IPS-15b (cell line): ENCODE measurements at regions not wholly inside any gene's neighbourhood (a gene's known extent, or its start where the extent isn't known, plus 50 kb on each side); places are given as distances from the start of the nearest gene placed in this dataset.

Experiments used
- H3K27me3 ChIP-seq: one replicate; pipeline ENCODE4 v1.6.1; 2013; ENCODE audit warnings: low read length; ENCODE audit not compliant: control insufficient read depth, insufficient read depth
- H3K36me3 ChIP-seq: one replicate; pipeline ENCODE4 v1.6.1; 2013; ENCODE audit warnings: low read length; ENCODE audit not compliant: control insufficient read depth, insufficient read depth
- H3K4me1 ChIP-seq: one replicate; pipeline ENCODE4 v1.6.1; 2013; ENCODE audit warnings: mild to moderate bottlenecking, low read length; ENCODE audit not compliant: control insufficient read depth, insufficient read depth
- H3K4me3 ChIP-seq: one replicate; pipeline ENCODE4 v1.5.1; 2013; ENCODE audit warnings: low read depth, low read length
- H3K9ac ChIP-seq: one replicate; pipeline ENCODE4 v1.6.1; 2013; ENCODE audit warnings: low read depth, mild to moderate bottlenecking, low read length
- H3K9me3 ChIP-seq: one replicate; pipeline ENCODE4 v1.6.1; 2013; ENCODE audit warnings: mild to moderate bottlenecking, low read length; ENCODE audit not compliant: control insufficient read depth, insufficient read depth

DNA sequence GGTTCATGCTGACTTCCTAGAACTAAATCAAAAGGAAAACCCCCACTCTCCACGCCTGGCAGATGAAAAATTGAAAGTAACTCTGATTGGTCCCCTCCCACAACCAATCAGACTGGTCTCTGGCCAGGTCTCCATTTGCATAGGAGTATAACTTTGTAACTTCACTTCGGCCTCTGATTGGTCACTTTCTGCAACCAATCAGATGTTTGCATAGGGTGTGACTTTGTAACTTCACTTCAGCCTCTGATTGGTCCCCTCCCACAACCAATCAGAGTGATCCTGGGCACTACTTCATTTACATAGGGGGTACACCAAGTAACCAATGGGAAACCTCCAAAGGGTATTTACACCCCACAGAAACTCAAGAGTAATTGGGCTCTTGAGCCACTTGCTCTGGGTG lies 306.6 kb upstream of the PFKP start:
- H3K9me3 ChIP-seq: no peaks in the 10 kb centered on the region
- H3K4me3 ChIP-seq: no peak overlapping the region
- no peaks in the 10 kb centered on the region for H3K27me3 ChIP-seq
- no peak overlapping the region for H3K9ac ChIP-seq
- no peaks in the 10 kb centered on the region for H3K4me1 ChIP-seq
- H3K36me3 ChIP-seq: no peaks in the 10 kb centered on the region

DNA sequence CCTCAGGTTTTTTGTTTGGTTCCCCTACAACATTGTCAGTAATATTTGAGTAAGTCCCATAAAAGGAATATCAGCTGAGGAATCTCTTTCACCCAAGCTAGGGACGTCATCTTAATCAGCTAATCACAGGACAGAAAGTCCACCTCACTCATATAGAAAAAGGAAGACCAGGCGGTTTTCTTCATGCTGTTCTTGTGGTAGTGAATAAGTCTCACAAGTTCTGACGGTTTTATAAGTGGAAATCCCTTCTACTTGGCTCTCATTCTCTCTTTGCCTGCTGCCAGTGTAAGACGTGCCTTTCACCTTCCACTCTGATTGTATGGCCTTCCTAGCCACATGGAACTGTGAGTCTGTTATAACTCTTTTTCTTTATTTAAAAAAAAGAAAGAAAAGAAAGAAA lies 308.1 kb upstream of the PFKP start:
- no peaks in the 10 kb centered on the region for H3K4me1 ChIP-seq
- H3K9ac ChIP-seq: no peak overlapping the region
- no peaks in the 10 kb centered on the region for H3K27me3 ChIP-seq
- no peaks in the 10 kb centered on the region for H3K36me3 ChIP-seq
- no peaks in the 10 kb centered on the region for H3K9me3 ChIP-seq
- no peak overlapping the region for H3K4me3 ChIP-seq

DNA sequence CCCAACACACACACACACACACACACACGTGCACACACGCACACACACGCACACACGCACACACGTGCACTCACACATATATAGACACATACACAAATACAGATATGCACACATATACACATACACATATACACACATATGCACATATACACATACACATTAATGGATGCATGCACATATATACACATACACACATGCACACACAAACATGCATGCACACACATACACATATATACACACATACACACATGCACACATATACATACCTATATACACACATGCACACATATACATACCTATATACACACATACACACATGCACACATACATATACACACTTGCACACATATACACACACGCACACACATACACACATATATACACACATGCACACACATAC lies 312.4 kb upstream of the PFKP start:
- Histone ChIP-seq H3K36me3 (no peaks in the 10 kb centered on the region), H3K9ac (no peak overlapping the region), H3K9me3 (no peaks in the 10 kb centered on the region), H3K27me3 (no peaks in the 10 kb centered on the region), H3K4me3 (no peak overlapping the region), H3K4me1 (no peaks in the 10 kb centered on the region)

DNA sequence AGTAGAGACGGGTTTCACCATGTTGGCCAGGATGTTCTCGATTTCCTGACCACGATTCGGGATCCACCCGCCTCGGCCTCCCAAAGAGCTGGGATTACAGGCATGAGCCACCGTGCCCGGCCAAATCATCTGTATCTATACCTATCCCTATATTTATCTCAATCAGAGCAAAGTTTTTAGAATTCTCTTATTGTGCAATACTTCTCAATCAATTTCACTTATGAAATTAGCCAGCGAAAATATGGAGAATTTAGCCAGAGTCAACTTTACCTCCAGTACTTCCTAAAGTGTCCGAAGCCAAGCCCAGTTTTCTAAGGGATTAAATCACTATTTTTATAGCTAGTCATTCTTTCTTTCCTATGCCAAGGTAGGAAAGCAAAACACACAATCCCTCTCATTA lies 319.1 kb upstream of the PFKP start:
- Histone ChIP-seq H3K36me3 (no peaks in the 10 kb centered on the region), H3K4me1 (no peaks in the 10 kb centered on the region), H3K27me3 (no peaks in the 10 kb centered on the region), H3K9me3 (no peaks in the 10 kb centered on the region), H3K9ac (no peak overlapping the region), H3K4me3 (no peak overlapping the region)

DNA sequence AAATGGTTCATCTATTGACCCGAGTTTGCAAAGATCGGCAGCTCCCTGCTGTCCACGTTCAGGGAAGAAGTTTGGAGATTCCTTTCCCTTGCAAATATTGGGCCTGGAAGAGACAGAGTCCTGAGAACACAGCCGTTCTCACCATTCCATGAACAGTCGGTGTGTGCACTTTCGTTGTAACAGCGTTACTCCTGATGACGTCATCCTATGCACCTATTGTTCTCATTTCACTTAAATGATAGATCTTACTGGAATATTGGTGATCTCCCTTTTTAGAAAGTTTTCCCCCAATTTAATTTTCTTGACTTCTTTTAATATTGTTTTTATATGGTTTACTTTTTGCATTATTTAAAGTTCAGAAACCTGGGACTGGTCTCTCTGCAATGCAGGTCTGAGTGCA lies 320.7 kb upstream of the PFKP start:
- Histone ChIP-seq H3K36me3 (no peaks in the 10 kb centered on the region), H3K4me1 (no peaks in the 10 kb centered on the region), H3K9me3 (no peaks in the 10 kb centered on the region), H3K9ac (no peak overlapping the region), H3K27me3 (no peaks in the 10 kb centered on the region), H3K4me3 (no peak overlapping the region)

DNA sequence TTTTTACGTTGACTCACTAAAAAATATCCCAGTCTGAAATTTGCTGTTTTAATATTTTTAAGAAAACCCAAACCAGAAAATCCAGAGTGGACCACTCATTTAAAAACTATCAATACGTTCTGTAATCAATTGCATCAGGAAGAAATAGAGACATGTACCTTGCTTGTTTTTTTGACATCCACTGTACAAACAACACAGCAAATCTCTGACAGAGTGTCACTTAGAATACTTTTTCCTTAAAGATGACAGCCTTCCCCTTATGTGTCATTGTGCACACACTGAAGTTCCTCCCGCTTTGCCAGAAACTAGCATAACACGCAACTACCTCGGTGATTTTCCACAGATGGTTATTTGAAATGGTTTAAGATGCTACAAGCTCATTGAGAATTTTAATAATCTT lies 321.7 kb upstream of the PFKP start:
- no peak overlapping the region for H3K9ac ChIP-seq
- H3K36me3 ChIP-seq: no peaks in the 10 kb centered on the region
- H3K4me1 ChIP-seq: no peaks in the 10 kb centered on the region
- H3K4me3 ChIP-seq: no peak overlapping the region
- H3K27me3 ChIP-seq: no peaks in the 10 kb centered on the region
- H3K9me3 ChIP-seq: no peaks in the 10 kb centered on the region

DNA sequence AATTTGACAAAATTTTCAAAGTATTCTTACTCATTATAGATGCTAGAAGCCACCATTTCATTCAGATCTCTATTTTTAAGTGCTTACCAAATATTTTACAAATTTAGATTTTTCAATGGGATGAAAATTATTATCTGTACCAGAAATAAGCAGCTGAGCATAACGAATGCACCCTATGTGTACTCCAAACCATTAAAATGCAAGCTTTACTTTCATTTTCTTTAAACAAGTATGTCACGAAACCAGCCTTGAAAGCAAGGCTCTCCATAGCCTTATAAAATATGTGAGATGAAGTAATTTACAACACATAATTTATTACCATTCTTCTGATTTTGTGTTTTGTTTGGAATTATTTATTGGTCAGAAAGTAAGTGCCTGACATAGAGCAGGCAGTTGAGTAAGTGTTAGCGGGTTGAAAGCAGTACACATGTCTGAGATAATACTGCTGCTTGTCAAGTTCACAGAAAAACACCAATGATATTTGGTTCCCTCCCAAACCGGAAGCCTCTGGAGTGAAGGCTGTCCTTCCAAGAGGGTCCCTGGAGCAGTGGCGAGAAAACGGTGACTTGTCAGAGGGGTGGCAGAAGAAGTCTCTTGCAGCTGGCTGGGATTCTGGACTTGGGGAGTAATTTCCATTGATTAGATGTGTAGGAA lies 322.7 kb upstream of the PFKP start:
- Histone ChIP-seq H3K4me3 (no peak overlapping the region), H3K9me3 (no peaks in the 10 kb centered on the region), H3K36me3 (no peaks in the 10 kb centered on the region), H3K4me1 (no peaks in the 10 kb centered on the region), H3K27me3 (no peaks in the 10 kb centered on the region), H3K9ac (no peak overlapping the region)

DNA sequence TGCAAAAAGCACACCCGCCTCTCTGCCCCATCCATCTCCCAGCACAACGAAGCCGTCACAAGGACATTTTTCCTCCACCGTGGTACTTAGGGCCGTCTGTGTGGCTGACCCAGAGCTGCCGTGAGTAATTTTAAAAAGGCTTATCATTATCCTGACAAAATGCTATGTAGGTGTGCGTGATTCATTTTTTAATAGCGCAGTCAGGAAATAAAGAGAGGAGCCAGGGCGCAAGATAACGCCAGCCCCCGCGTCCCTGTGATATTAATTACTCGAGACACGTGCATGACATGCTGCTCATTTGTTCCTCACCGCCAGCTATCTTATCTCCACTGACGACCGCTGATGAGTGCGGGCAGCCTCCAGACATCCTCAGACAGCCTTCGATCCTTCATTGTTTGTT lies 332.7 kb upstream of the PFKP start:
- Histone ChIP-seq H3K4me3 (no peak overlapping the region), H3K9ac (no peak overlapping the region), H3K27me3 (no peaks in the 10 kb centered on the region), H3K4me1 (no peaks in the 10 kb centered on the region), H3K9me3 (no peaks in the 10 kb centered on the region), H3K36me3 (no peaks in the 10 kb centered on the region)

DNA sequence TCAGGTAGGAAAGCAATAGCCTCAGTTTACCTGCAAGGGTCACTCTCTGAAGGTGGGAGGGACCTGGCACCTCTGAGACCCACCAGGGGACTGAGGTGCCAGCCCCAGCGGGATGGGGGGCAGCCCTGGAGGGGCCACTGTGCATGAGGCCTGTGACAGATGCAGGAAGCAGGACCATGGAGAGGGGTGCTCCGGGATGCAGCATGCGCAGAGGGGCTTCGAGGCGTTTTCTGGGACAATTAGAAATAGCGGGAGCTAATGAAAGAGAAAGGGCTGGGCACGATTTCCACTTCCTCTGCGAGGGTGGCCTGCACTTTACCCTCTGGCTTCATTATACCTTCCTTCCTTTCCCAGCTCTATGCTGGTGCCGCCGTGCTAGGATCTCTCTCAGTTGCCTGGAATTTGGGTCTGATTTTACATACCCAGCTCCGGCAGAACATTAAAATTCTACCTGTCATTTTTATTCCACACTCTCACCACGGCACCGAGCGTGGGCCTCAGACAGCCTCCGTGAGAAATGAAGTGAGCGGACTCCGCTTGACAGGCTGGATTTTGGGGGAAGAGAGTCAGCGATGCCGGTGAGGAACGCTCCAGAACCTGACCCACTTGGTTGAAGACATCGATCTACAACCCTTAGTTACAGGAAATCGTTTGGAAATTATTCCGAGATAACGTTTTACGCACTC lies 333.9 kb upstream of the PFKP start:
- Histone ChIP-seq H3K27me3 (no peaks in the 10 kb centered on the region), H3K9me3 (no peaks in the 10 kb centered on the region), H3K4me1 (no peaks in the 10 kb centered on the region), H3K4me3 (no peak overlapping the region), H3K36me3 (no peaks in the 10 kb centered on the region), H3K9ac (no peak overlapping the region)

DNA sequence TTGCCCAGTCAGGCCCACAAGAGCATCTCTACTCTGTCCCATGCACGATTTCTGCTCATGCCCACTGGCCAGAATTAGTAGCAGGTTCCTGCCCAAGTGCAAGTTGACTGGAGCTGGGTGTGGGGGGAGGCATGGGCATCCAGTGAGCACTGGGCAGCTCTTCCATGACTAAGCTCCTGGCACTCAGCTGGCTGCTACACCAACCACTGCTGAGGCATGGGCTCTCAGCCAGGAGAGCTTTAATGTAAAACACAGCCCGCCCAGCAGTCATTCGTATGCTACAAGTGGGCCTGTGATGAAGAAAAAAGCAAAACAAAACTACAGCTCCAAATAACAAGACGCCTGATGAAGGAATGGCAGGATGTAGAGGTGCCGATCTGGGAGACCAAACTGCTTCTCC lies 335.4 kb upstream of the PFKP start:
- Histone ChIP-seq H3K36me3 (no peaks in the 10 kb centered on the region), H3K4me1 (no peaks in the 10 kb centered on the region), H3K9ac (no peak overlapping the region), H3K27me3 (no peaks in the 10 kb centered on the region), H3K9me3 (no peaks in the 10 kb centered on the region), H3K4me3 (no peak overlapping the region)

DNA sequence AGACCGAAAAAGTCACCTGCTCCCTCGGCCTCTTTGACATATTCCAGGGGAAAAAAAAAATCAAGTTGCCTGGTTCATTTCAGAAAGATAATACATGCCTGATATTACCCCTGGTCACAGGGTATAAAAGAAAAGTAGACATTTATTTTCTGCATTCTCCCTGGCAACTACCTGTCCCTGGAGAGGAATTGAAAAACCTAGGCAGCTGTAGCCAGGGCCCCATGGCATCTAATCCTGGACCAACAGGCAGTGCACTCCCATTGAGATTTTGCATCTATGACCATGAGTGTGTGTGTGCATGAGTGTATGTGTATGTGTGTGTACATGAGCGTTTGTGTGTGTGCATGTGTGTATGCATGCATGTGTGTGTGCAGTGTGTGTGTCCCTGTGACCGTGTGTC lies 338.2 kb upstream of the PFKP start:
- Histone ChIP-seq H3K4me1 (no peaks in the 10 kb centered on the region), H3K27me3 (no peaks in the 10 kb centered on the region), H3K9ac (no peak overlapping the region), H3K36me3 (no peaks in the 10 kb centered on the region), H3K4me3 (no peak overlapping the region), H3K9me3 (no peaks in the 10 kb centered on the region)

DNA sequence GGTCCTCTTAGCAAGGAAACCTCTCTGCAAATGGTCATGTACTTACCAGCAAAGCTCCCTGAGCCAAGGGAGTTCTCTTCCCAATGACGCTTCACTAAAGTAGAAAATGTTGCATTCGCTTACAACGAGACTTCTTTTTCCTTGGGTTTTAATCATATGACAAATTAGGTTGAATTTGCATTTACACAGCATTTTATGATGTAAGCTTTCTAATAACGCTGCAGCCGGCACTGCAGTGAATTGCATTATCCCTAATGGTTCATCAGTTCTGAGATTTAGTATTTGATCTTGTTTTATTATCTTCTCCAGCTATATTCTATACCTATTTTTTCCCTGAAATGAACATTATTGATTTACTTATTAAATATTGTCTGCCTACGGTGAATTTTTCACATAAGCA lies 339.3 kb upstream of the PFKP start:
- Histone ChIP-seq H3K4me3 (no peak overlapping the region), H3K4me1 (no peaks in the 10 kb centered on the region), H3K27me3 (no peaks in the 10 kb centered on the region), H3K9me3 (no peaks in the 10 kb centered on the region), H3K36me3 (no peaks in the 10 kb centered on the region), H3K9ac (no peak overlapping the region)
